NCI-H460 (cell line): ENCODE measurements at regions not wholly inside any gene's neighbourhood (a gene's known extent, or its start where the extent isn't known, plus 50 kb on each side); places are given as distances from the start of the nearest gene placed in this dataset.

ENCODE experiments used
- DNase-seq: peaks from one replicate; pipeline ENCODE4 v3.0.0-alpha.2; 2016; ENCODE audit warnings: low read depth; ENCODE audit errors: extremely low read depth

DNA sequence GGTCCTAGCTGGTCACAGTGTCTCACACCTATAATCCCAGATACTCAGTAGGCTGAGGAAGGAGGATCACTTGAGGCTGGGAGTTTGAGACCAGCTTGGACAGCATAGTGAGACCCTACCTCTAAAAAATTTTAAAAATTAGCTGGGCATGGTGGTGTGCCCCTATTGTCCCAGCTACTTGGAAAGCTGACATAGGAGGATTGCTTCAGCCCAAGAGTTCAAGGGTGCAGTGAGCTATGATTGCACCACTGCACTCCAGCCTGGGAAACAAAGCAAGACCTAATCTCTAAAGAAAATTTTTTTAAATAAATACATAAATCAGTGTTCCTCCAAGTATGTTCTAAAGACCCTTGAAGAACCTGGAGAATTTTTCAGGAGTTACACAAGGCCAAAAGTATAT is 50.6 kb upstream of the GNAO1 start:
- no peak for DNase-seq

GRCh38 chr16:56137269-56137668 is 54.0 kb upstream of the GNAO1 start:
- no peak for DNase-seq

- no peak for DNase-seq
These were observed 55.0 kb upstream of the GNAO1 start for GRCh38 chr16:56136256-56136655.

GRCh38 chr16:56134790-56135189 is 56.5 kb upstream of the GNAO1 start:
- no peak for DNase-seq

GRCh38 chr16:56125922-56126321 is 65.4 kb upstream of the GNAO1 start:
- DNase-seq: no peak

GRCh38 chr16:56122251-56122650 is 69.0 kb upstream of the GNAO1 start:
- no peak for DNase-seq

GRCh38 chr16:56121156-56121500 is 70.2 kb upstream of the GNAO1 start:
- no peak for DNase-seq

DNA sequence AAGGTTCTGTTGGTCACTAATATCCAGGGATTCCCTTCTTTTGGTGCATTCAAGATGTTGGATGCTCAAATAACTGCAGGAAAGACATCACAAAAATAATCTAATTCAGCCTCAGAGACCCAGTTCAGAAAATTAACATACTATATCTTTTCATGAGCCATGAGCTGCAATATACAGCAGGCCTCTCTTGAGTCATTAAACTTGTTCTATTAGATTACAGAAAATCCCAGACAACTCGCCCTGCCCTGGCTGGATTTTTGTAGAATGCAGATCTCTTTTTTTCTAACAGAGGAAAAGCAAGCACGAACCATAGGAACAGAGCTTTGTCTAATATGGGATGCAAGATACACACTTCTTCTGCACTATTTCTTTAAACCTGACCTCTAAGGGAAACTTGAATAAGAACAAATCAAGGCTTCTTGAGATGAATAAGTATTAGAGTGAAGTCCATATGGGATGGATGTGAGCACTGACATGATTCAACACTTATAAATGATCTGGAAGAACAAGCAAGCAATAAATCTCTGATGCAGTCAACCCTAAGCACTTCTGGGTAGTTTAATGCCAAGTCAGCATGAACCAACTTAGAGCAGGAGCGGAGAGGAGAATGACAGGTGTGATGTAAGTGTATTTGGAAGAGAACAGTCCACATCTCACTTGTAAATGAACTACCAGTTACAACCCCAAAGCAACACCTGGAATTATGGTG is 70.7 kb upstream of the GNAO1 start:
- DNase-seq: no peak

DNA sequence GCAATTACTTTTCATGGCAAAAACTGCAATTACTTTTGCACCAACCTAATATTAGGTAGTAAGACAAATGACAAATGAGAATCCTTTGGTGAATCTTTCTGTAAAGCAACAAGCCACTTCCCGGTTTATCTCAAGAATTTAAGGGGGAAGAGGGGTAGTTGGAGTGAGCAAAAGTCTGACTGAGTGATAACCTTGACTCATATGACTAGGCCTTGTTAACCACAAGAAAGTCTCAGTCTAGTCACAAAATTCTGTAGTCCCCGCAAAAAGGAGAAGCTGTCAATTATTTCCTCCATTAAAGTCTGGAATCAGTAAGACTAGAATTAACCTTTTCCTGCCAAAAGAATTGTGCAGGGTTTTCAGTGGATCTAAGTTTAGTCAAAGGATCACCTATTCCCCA is 72.2 kb upstream of the GNAO1 start:
- no peak for DNase-seq

DNA sequence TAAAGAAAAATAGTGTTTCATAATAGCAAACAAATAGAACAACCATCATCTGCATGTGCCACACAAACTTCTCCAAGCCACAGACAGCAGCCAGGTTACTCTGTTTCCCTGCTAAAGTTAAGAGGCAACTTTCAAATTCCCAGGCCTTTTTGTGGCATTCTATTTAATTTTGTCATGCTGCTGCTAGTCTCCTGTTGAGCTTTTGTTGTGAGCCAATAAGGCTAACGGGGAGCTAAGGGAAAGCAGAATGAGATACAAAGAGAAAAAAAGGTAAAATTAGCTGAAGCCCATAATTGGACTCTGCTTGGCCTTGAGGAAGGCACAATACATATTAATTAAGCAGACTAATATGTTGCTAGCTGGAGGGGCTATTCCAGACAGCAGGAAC is 74.7 kb upstream of the GNAO1 start:
- DNase-seq: no peak

GRCh38 chr16:56115817-56116576 is 75.3 kb upstream of the GNAO1 start:
- DNase-seq: no peak

- no peak for DNase-seq
These were observed 78.1 kb upstream of the GNAO1 start for GRCh38 chr16:56113223-56113622.

DNA sequence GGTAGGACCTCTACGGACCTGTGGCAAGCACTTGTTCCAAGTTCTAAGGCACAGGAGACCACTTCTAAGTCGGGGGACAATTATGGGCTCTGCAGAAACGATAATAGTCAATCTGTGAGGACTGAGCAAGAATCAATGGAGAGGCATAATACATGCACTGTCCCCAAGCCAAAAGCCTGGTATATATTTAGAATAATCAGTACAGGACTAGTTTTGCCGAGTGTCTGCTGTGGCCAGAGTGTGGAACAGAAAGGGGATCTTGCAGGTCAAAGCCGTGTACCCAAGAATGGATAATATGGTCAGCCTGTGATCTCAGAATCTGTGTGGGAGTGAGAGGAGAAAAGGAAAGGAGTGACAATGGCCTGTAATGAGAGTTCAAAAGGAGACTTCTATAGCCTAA is 80.2 kb upstream of the GNAO1 start:
- no peak for DNase-seq

DNA sequence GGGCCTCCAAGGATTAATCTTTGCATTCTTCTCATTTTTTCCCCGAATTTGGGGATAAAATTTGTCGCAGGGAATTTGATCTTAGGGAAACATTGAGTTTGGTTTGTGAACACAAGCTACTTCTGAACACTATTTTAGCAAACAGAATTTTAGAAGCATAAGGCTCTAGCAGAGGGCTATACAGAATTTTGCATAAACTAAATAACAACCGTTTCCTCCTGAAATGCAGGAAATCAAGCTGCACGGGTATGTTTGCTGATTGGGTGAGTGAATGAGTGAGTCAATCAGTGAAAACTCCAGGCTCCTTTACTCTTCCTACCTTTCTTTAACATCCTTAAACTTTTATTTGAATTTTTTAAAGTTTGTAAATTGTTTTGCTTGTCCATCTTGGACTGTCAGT is 81.3 kb upstream of the GNAO1 start:
- DNase-seq: no peak

- DNase-seq: no peak
These were observed 82.1 kb upstream of the GNAO1 start for GRCh38 chr16:56109205-56109604.

DNA sequence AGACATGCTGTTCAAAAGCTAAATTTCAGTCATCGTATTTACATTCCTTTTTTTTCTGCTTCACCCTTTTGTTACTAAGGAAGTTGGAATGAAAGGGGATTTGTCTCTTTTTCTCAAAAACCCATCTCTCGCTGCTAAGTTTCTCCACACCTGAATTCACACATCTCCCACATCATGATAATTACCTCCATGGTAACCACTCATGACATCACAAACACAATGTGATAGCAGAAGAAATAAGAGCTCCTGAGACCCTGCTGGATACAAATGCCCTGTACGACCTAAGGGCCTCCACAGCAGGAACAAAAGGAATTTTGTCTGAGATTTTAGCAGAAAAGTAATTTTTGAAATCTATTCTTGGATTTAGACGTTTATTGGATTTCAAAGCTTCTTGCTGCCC is 82.6 kb upstream of the GNAO1 start:
- no peak for DNase-seq

DNA sequence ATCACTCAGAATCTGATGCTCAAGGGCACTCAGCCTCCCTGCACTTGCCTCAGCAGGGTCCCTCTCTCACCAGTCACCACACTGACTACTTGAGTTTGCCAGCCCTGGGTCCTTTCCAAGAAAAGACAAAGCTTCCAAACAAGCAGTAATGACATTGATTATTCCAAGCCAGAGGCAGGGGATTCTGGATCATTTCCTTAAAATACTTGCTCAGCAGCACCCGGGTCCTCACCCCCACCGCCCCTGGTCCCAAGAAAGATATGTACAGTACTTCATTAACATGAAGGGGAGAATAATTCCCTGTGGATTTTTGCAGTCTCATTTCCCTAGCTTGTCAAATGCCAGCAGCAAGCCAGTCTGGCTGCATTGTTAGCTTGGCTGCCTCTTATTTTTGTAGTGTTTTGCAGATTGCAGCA is 83.2 kb upstream of the GNAO1 start:
- no peak for DNase-seq

- no peak for DNase-seq
These were observed 84.8 kb upstream of the GNAO1 start for GRCh38 chr16:56106527-56106926.

- DNase-seq: no peak
These were observed 88.4 kb upstream of the GNAO1 start for GRCh38 chr16:56102906-56103305.

GRCh38 chr16:56102183-56102686 is 89.1 kb upstream of the GNAO1 start:
- DNase-seq: no peak

- no peak for DNase-seq
These were observed 89.8 kb upstream of the GNAO1 start for GRCh38 chr16:56101480-56101879.

- DNase-seq: no peak
These were observed 94.0 kb upstream of the GNAO1 start for GRCh38 chr16:56097306-56097705.
